NCI-H2107 treated with DMSO at 0.1 percent for 48 hours (cell line): ENCODE measurements at regions not wholly inside any gene's neighbourhood (a gene's known extent, or its start where the extent isn't known, plus 50 kb on each side); places are given as distances from the start of the nearest gene placed in this dataset.
"Not testable (repeated sequence)": the region's sequence is repeated elsewhere in the genome, so short reads cannot be mapped to it uniquely, and the experiment has no call there.

Source experiments
- DNase-seq: peaks from one replicate; lab custom pipeline; 2025; ENCODE audit not compliant: unreplicated experiment; lab: John Stamatoyannopoulos, UW

DNA sequence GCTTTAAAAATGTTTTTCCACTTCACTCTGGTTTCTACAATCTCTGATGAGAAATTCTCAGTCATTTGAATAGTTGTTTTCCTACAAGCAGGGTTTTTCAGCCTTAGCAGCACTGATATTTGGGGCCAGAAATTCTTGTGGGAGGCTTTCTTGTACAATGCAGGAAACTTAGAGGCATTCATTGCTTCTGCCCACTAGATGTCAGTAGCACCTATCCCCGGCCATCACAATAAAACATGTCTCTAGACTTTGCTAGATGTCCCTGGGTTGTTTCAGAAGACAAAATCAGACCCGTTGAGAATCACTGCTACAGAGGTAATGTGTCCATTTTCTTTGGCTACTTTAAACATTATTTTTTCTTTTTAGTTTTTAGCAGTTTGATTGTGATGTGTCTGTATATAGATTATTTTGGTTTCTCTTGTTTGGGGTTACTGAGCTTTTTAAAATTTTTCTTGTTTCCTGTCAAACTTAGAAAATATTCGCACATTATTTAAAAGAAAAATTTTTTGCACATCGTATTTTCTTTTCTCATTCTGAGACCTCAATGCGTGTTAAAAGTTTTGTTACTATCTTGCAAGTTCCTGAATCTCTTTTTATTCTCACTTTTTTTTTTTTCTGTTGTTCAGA, 60.8 kb upstream of the CCDC179 start:
- peak; percentile 51 for DNase-seq

DNA sequence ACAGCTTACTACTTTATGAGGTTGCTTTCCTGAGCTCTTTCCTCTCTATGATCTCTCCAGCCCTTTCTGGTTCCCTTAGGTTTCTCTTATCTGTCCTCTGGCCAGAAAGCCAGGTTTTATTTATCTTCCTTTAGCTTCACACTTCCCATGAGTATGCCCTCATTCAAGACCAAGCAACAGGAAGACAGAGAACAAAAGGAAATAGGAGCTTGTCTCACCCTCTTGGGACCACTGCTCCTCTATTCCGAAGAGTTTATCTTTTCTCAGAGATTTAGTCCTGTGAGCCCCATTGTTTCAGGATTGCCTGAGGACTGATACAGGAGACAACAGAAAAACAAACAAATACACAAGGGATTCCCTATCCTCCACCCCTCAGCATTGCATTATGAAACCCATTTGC, 62.4 kb upstream of the CCDC179 start:
- DNase-seq, result peak; percentile 28

DNA sequence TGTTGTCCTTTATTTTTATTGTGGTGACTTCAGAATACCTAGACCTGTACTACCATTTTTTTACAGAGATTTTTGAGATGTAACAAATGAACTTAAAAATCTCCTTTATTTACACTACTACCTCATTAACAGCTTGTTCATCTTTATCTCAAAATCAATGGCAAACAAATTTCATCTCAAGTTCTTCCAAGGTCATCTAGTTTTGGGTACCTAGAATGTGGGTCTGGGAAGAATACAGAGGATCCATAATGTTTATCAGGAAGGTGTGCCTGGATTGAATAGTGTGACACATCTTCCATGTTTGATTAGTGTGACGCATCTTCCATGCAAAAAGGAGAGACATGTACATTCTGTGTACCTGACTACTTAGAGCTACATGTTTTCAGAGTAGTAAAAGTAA, 63.3 kb upstream of the CCDC179 start:
- no peak for DNase-seq

DNA sequence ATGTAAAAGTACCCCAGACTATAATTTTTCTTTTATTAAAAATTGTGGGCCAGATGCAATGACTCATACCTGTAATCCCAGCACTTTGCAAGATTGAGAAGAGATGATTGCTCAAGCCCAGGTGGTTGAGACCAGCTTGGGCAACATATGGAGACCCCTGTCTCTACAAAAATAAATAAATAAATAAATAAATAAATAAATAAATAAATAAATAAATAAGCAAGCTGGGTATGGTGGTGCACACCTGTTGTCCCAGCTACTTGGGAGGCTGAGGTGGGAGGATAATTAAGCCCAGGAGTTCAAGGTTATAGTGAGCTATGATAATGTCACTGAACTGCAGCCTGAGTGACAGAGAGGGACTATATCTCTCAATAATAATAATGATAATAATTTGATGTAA, 66.1 kb upstream of the CCDC179 start:
- DNase-seq, result no peak

DNA sequence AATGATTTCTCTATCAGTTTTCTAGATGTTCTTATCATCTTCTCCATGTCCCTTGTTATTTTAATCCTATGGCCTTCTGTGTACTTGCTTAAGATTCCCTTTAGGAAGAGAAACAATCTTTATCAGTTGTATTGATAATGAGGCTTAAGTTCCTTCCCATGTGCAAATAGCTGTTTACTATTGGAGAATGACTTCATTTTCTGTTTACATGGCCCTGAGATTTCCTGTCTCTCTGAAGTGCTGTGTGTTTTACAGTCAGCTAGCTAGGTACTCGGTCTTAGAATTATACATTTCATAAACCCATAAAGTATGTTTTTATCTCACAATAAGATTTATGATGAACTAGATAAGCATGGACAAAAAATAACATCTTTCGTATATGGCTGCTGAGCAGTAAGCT, 67.5 kb upstream of the CCDC179 start:
- DNase-seq, result no peak

DNA sequence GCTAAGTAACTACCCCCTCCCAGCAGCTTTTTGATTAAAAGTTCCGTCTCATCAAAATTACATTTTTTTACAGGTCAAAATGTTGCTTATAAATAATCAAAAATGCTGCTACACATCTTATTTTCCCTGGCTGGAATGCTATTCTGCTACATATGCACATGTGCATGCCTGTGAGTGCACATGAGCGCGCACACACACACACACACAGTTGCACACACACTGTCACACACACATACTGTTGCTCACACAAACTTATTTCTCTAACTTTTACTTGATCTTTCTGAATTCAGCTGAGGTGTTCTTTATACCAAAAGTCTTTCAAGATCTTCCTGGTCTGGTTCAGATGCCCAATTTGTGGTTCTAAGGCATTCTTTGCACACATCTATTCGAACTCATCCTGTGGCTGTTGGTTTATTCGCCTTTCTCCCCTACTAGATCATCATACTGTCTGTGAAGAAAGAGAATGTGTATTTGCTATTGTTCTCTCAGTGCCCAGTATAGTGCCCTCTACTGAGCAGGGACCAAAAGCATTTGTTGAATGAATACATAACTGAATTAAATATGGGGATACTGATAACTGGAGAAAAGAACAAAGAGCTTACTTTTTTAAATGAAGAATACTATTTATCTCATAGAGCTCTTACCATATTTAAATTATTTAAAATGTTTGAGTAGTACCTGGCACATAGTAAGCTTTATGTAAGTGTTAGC, 68.1 kb upstream of the CCDC179 start:
- DNase-seq, result no peak

DNA sequence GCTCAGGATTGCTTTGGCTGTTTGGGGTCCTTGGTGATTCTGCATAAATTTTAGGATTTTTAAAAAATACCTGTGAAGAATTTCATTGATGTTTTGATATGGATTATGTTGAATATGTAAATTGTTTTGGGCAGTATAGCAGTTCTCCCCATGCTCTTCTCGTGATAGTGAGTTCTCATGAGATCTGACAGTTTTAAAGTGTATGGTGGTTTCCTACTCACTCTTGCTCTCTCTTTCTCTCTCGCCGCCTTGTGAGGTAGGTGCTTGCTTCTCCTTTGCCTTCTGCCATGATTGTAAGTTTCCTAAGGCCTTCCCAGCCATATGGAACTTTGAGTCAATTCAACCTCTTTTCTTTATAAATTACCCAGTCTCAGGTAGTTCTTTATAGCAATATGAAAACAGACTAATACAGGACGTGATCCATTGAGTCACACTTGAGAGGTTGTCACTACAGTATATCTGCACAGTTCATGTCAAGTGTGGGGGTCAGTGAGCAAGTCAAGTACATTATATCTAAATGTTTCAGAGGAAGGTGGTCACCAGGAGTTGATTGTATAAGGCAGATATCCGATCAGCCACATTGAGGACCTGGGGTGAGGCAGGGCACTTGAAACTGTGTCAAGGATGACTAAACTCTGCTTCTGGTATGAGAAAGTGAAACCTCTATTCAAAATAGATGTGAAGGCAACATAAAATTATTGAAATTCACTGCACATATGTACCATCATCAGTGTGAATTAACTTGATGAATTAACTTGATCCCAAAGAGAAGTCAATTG, 70.7 kb upstream of the CCDC179 start:
- no peak for DNase-seq

DNA sequence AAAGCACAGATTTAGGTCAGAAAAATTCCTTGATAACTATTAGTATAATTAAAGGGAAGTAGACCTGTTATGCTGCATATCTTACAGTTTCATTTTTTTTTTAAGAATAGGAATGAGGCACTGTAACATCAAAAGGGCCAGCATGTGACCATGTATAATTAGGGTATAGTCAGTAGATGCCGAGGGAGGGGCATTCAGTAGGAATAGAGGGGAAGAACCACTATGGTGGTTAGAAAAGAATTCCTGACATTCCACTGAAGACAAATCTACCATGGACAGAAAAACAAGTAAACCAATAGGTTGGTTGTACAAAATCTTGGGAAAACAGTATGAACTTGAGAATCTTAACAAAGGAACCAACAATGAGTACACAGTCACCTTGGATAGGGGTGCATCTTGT, 78.4 kb upstream of the CCDC179 start:
- no peak for DNase-seq

DNA sequence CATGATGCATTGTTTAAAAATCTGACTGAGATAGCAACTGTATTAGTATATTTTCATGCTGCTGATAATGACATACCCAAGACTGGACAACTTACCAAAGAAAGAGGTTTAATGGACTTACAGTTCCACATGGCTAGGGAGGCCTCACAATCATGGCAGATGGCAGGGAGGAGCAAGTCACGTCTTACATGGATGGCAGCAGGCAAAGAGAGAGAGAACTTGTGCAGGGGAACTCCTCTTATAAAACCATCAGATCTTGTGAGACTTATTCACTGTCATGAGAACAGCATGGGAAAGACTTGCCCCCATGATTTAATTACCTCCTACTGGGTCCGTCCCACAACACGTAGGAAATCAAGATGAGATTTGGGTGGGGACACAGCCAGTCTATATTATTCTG, 81.3 kb upstream of the CCDC179 start:
- DNase-seq, result not testable (repeated sequence)

DNA sequence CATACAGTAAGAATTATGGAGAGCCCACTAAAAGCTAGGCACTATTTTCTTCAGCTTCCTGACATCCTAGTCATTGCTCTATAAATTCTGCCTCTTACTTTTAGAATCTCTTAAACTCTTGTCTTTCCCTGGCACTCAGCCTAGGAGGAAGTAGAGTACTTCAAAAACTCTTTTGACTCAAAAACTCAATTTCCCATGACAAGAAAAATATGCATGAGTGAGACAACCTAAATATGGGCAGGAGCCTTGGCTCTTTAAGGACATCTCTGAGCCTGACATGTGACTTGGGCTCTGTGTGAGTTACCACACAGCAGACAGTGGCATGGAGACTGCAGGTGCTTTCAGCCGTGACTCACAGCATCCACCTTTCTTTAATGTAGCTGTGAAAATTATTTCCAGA, 97.5 kb upstream of the CCDC179 start:
- no peak for DNase-seq

DNA sequence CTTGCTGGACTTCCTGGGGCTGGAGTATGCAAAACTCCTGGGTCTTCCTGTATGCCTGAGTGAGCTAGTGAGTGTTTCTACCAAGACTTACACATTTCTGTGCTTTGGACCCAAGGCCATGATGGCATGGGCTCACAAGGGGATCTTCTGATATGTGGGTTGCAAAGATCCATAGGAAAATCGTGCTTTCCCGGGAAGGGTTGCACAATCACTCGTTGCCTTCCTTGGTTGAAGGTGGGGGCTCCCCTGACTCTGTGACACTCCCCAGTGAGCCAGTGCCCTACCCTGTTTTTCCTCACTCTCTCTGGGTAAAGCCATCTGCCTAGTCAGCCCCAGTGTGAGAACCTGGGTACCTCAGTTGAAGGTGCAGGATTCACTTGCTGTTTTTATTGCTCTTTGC, 114.0 kb upstream of the CCDC179 start:
- no peak for DNase-seq

DNA sequence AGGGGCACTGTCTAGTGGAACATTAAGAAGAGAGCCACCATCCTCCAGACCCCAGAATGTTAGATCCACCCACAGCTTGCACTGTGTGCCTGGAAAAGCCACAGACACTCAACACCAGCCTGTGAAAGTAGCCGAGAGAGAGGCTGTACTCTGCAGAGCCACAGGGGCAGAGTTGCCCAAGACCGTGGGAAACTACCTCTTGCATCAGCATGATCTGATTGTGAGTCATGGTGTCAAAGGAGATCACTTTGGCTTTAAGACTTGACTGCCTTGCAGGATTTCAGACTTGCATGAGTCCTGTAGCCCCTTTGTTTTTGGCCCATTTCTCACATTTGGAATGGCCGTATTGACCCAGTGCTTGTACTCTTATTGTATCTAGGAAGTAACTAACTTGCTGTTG, 115.9 kb upstream of the CCDC179 start:
- no peak for DNase-seq

DNA sequence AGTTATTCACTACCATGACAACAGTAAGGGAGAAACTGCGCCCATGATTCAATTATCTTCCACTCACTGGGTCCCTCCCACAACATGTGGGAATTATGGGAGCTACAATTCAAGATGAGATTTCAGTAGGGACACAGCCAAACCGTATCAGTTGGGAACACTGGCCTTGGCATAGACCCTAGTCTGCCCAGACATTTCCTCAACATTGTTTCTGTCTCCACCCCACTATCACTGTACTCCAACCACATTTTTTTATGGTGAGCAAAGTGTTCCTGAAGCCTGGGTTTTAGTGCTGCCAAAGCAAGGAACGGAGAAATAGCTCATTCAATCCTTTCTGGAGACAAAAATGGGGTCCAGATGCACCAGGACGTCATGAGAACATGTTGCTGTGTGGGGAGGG, 122.6 kb upstream of the CCDC179 start:
- DNase-seq, result no peak

DNA sequence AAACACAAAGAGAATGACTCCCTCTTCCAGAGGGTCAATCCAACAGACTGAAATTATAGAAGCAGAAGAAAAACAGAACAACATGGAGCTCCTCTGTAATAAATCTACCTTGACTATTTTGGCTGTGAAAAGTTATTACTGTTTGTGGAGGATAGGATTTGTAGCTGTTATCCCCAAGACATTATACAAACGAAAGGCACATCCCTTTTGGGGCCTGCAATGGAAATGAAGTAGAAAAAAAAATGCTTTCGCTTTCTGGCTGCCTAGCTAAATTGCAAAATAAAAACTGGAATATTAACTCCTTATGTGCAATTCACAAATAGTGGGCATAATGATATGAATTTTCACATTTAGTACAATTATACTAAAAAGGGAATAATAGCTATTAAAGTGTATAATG, 123.8 kb upstream of the CCDC179 start:
- DNase-seq, result no peak

DNA sequence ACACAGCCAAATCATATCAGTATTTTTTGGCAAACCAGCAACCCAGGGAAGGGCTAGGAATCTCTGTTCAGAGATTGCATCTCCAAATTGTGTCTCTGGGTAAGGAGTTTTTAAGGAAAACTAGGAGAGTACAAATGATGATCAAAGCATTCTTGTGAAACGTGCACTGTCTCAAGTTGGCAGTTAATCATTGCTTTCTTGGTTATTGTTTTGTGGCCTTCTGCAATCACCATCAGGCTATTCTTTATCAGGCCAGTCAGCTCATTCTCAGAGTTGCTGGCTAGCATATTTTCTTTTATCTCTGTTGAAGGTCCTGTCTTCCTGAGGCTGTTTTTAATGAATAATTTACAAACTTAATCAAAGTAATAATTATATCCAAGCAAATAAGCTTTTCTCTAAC, 129.1 kb upstream of the CCDC179 start:
- no peak for DNase-seq

DNA sequence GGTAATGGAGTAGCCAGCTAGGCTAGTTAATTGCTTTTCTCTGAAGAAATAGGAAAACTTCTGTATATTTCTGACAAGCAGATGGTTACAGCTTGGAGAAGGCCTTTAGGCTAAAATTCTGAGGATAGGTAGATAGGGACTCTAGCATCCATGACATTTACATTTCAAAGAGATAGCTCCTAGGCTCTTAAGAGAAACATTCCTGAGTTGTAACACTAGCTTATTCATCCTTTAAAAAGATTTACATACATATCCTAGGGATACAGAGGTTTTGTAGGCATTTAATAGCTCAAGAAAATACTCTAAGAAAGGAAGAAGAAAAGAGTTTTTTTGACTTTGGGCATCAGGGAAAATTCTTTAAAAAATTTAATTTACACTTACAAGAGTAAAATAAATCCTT, 130.9 kb upstream of the CCDC179 start:
- no peak for DNase-seq

DNA sequence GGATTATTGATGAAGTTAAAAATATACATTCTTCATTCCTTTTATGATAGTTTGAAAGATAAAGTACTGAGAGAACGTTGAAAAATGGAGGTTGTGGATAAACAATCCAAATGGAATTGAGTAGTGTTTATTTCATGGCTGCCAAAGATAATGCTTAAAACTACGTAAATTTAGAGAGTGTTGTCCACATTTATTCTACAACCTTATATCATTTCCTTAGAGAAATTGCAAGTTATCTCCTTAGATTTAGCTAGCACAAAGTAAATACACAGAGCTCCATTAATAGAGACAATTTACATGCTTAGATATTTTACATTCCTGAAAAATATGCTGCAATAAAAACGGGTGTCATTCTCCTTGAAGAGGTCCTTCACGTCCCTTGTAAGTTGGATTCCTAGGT, 146.5 kb upstream of the CCDC179 start:
- DNase-seq, result no peak

DNA sequence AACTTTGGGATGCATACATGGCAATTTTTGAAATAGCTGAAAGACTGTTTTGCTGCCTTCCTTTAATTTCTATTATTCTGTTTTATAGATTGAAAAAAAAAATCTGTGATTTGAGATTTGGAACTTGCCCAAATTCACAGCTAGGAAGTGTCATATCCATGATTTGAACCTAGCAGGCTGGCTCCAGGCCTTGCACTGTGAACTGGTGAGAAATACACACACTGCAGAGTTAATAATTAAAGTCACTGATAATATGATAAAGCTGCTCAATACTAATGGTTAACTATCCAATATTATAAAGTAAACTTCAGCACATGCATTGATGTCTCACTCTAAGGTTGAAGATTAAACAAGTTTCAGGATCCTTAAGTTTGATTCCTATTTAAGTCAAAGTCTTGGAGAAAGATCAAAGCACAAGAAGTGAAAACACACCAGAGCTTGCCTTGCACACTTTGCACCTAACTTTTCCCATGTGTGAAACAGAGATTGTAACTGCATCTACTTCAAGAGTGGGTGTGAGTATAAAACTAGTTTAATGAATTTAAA, 150.6 kb upstream of the CCDC179 start:
- no peak for DNase-seq

DNA sequence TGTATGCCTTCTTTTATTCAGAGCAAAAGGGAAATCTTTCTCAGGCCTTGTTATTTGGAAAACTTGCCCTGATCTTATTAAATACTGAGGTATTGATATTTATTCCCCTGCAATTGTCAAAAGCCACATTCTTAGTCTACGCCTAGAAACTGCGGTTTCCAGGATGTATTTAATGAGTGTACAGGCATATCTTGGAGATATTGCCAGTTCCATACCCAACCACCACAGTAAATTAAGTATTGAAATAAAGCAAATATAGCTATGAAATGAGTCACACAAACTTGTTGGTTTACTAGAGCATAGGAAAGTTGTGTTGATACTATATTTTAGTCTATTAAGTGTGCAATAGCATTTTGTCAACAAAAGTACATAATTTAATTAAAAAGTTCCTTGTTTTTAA, 152.7 kb upstream of the CCDC179 start:
- no peak for DNase-seq

DNA sequence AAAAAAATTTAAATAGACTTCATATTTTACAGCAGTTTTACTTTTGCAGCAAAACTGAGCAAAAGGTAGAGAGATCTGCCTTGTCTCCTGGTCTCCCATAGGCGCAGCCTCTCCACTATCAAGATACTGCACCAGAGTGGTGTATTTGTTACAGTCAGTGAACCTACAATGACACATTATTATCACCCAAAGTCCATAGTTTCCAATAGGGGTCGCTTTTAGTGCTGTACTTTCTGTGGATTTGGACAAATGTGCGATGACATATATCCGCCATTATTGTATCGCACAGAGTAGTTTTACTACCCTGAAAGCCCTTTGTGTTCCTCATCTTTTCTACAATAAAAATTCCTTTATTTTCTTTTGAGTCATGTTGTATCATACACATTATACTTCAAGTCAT, 153.2 kb upstream of the CCDC179 start:
- DNase-seq, result no peak

DNA sequence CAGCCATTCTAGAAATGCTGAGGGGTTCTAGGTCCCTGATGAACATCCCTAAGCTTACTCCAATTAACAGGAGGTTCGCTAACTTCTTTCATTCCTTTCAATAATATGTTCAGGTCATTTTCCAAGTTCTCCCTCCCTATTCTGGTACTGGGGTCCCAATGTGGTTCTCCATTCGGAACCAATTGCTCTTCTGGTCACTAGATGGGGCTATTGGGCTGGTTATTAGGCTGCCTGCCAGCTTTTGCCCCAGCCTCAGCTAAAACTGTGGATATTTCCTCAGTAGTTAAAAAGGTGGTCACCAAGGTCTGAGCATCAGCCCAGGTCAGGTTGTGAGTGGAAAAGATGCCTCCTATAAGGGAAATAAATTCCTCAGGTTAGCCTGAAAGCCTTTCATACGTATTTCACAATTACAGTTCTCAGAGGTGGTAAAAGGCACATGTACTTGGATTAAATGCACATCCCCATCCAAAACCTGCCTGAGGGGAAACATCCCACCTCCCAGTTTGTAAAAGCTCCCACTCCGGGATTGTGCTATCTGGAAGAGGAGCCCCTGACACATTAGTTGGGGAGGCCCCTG, 161.1 kb upstream of the CCDC179 start:
- DNase-seq, result peak; percentile 3

DNA sequence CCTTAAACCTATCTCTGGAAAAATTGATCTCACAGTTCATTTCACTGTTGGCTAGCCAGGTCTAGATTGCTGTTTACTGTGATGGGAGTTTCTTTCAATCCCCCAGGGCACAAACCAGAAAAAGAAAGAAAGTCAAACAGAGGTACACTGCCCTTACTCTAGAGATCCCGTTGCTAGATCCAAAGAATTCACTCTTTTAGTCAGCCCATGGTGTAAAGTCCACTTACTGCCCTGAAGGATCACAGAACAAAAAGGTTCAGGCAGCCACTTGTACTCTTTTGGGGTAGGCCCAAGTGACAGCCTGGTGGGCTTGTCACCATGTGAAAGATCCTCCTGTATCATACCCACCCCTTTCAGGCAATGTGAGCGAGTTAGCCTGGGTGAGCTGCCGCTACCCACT, 162.6 kb upstream of the CCDC179 start:
- no peak for DNase-seq
